ENCODE measurements at regions not wholly inside any gene's neighbourhood (a gene's known extent, or its start where the extent isn't known, plus 50 kb on each side); places are given as distances from the start of the nearest gene placed in this dataset.

DNA sequence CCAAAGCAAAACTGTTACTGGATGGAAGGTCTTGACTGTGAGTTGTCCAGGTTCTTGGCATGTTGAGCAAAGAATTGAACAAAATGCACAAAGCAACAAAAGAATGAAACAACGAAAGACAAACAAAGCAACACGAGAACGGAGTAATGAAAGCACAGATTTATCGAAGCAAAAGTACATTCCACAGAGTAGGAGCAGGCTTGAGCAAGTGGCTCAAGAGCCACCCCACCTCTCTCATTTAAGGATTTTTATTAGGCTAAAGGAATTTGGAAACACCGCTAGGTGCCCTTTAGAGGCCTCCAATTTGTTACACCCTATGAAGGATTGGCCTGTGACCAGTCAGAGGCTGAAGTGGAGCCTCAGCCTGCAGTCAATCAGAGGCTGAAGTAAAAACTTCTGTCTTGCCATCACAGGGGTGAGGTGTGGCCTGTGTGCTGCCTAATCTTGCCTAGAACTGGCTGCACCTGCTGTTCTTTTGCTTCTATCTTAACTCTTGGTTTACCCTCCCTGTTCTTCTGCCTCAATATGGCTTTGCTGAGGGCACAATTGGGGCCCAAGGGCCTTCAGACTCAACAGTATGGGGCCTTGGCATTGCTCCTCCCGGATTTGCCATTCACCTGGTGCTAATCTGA lies 59.4 kb upstream of the FTH1 start:
- DNase-seq, result no peak

DNA sequence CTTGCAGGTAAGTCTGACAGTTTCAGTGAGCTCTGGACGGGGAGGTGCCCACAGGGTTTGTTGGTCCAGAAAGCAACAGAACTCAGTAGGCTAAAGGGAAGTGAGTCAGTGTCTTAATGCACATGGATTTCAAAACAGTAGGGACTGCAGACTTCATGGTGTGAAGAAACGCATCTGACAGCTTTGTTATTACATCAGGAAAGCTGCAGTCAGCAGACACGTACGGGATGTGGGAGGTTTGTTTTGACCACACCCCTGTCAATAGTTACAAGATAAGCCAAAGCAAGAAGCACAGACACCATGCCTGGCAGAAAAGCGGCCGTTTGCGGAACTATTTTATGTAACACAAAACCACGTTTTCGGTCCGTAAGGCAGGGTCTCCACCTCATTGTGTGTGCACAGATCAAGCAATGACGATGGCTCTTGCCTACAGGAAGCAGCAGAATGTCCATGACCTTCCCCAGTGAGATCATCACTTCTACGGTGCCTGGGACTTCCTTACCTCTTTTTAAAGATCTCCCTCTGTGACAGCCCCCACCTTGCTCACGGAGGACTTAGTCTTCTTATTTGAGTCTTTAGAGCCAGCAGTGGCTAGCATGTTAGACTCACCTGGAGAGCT lies 58.2 kb upstream of the FTH1 start:
- peak; percentile 11 for DNase-seq

DNA sequence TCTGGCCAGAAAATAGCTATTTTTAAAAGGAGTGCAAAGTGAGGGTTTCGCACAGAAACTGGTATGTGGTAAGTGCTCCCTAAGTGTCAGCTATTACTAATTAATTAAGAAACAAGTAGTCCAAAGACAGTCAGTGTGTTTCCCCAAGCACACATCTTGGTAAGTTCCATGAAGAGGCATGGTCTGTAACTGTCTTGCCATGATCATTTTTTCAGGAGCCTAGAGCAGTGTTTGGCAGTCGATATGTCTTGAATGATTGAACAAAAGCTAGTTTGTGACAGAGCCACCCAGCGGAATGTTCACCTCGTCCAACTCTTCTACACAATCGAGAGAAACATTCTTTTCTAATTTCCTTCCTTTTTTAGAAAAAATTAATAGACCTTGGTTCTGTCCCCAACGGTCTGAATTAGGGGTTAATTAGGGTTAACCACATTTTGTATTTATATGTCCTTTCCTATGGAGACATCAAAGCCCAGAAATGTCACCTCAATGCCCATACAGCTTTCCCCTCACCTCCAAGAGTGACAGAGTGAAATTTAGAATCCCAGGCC lies 57.6 kb upstream of the FTH1 start:
- no peak for DNase-seq

DNA sequence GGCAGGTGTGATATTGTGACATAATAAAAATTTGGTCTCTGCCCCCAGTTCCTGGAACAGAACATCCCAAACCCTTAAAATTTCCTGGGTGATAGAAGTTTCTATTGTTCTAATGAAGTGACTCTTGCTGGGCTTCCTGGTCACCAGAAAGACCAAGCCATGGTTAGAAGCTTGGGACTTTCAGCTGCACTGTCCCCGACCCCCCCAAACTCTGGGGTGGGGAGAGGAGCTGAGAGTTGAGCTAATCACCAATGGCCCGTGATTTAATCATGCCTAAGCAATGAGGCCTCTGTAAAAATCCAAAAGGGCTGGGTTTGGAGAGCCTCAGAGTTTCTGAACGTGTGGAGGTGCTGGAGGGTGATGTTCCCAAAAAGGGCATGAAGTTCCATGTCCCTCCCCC lies 54.8 kb upstream of the FTH1 start:
- DNase-seq, result no peak

DNA sequence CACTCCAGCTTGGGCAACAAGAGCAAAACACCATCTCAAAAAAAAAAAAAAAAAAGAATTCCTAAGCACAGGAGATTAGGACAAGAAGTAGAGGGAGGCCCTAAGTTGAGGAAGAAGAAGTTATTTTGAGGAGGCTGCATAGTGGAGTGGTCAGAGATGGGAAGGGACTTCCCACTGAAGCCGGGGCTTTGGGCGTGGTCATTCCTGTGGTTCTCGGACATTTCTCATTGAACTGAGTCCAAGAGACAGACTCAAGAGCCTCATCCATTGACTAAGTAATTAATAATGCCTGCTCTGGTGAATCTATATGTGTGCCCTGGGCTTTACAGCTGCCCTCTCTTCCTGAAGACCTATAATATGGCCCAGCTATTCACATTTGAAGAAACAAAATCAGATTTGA lies 53.2 kb upstream of the FTH1 start:
- DNase-seq, result no peak

DNA sequence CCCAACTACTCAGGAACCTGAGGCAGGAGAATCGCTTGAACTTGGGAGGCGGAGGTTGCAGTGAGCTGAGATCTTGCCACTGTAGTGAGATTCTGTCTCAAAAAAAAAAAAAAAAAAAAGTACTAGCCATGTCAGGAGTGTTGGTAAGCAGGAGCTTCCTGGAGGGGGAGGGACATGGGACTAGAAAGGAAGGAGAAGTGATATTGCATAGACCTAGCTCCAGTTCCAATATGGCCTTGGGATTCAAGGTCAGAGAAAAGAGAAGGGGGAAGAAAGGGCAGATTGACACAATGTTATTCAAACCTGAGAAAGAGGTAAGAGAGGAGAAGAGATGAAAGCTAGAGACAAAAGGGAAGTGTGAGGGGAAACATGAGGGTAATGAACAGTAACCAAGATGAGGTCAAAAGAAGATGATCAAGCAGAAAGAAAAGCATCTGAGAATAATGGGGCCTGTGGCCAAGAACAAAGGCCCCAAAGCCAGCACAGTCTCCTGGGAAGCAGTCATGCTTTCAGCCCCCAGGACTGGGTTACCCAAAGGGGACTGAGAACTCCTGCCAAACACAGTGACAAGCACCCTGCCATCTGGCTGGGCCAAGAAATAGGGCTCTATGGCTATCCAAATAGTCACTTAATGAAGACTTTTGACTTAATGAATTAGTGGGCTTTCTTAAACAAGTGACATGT lies 51.7 kb upstream of the FTH1 start:
- DNase-seq, result no peak

DNA sequence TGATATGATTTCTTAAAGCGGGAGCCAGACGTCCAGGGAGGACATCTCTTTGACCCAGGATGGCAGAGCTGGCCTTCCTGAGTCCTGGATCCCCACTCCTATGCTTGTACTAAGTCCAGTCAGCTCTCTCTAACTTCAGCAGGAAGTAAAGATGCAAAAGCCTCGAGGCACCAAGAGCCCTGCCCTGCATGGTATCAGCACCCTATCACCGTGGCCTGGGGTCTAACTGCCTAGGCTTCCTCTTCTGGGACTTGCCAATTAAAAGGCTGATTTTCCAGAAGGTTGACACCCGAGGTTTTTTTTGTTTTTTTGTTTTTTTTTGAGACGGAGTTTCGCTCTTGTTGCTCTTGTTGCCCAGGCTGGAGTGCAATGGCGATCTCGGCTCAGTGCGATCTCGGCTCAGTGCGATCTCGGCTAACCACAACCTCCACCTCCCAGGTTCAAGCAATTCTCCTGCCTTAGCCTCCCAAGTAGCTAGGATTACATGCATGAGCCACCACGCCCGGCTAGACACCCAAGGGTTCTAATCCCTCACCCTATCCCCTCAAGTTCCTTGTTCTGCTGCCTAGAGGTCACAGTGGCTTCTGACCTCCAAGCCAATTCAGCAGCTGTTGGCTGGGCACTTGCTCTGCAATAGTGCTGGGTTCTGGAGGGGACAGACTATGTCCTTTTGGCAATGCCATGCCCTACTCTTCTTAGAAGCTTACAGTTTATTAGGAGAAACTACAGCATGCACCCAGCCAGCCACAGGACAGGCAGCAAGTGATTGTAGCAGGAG lies 50.6 kb upstream of the FTH1 start:
- DNase-seq, result no peak

All from NCI-H1694 treated with DMSO at 0.1 percent for 48 hours (cell line).